ENCODE measurements at regions not wholly inside any gene's neighbourhood (a gene's known extent, or its start where the extent isn't known, plus 50 kb on each side); places are given as distances from the start of the nearest gene placed in this dataset.

DNA sequence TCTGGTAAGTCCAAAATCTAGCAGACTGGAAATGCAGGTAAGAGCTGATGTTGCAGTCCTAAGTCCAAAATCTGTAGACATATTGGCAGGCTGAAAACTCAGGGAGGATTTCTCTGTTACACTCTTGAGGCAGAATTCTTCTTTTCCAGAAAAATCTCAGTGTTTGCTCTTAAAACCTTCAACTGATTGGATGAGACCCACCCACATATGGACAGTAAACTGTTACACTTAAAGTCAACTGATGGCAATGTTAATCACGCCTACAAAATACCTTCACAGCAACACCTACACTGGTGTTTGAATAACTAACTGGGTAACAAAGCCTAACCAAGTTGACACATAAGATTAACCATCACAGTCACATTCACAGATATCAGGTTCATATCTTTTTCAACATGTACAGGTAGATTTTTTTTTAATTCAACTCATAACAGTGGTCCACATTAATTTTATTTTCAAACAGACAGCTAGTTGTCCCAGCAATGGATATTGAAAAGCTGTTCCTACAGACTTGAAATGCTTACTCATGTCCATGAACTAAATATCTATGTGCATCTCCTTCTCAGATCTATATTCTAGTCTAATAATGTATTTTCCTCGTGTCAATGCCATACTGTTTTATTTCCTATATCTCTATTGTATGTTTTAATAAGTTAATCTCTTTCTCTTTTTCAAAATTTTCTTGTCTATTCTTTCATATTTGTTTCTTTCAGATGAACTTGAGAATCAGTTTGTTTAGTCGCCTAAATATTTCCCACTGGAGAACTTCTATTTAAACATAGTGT, 110.1 kb downstream of the TMPRSS5 start:
- Histone ChIP-seq H3K23ac (ENCODE audit: low read depth, low read length) (no peak overlapping the region), H4K20me1 (ENCODE audit: insufficient read depth, low read length) (no peaks in the 10 kb centered on the region), H4K8ac (ENCODE audit: low read depth in 2 of 2, low read length in 2 of 2) (no peak overlapping the region), H2BK15ac (ENCODE audit: low read depth, low read length) (no peak overlapping the region), H3K9me1 (ENCODE audit: insufficient read depth, low read length) (no peaks in the 10 kb centered on the region), H3K36me3 (ENCODE audit: control insufficient read depth, insufficient read depth, low read length) (no peaks in the 10 kb centered on the region), H3K4ac (ENCODE audit: low read depth, low read length) (no peak overlapping the region), H3K79me1 (ENCODE audit: low read depth in 1 of 2, low read length in 2 of 2) (no peaks in the 10 kb centered on the region), H3K4me2 (ENCODE audit: low read depth, low read length) (no peak overlapping the region), H2AK5ac (ENCODE audit: low read depth, low read length) (no peak overlapping the region), H4K91ac (ENCODE audit: insufficient read depth, low read depth, low read length) (no peak overlapping the region), H2BK120ac (ENCODE audit: low read depth, low read length) (no peak overlapping the region), H2AK9ac (replicated peaks; ENCODE audit: low read depth, low read length, poor library complexity) (no peak overlapping the region), H3K18ac (ENCODE audit: low read depth, low read length) (no peak overlapping the region), H3K56ac (ENCODE audit: extremely low read depth, insufficient read depth, low read length) (no peak overlapping the region), H3K9ac (ENCODE audit: low read depth, low read length) (no peak overlapping the region), H3K4me1 (ENCODE audit: control insufficient read depth, insufficient read depth, low read length) (no peaks in the 10 kb centered on the region), H2BK20ac (ENCODE audit: low read depth, low read length) (no peak overlapping the region), H4K5ac (ENCODE audit: low read depth, low read length) (no peak overlapping the region), H3K4me3 (ENCODE audit: insufficient read depth, low read depth, low read length) (no peak overlapping the region), H3K9me3 (ENCODE audit: control insufficient read depth, insufficient read depth, low read length) (peaks cover 3% of the 10 kb centered on the region; the same call in 1 of the 2 replicates), H2BK5ac (ENCODE audit: low read depth, low read length, poor library complexity, severe bottlenecking) (no peak overlapping the region), H2AFZ (replicated peaks; ENCODE audit: low read length, poor library complexity) (no peak overlapping the region), H3K27me3 (ENCODE audit: control insufficient read depth, insufficient read depth, low read length) (peaks cover under 1% of the 10 kb centered on the region; the same call in 1 of the 2 replicates), H3K27ac (ENCODE audit: insufficient read depth, low read length) (no peak overlapping the region), H3K14ac (replicated peaks; ENCODE audit: low read depth, low read length) (no peak overlapping the region)
- no peak for DNase-seq
- intact Hi-C loops (cut with micrococcal nuclease): no loop called here
- in situ Hi-C loops (cut with MboI; ENCODE audit: low sequenced_read_pairs): no loop called here
- CTCF ChIA-PET: no interaction called here
- BruUV-seq (replicated peaks): no TSS peak
- dilution Hi-C loops (cut with HindIII; ENCODE audit: low sequenced_read_pairs, unreplicated experiment): no loop called here
- POLR2A ChIA-PET (ENCODE audit: unreplicated experiment): no interaction called here
- no CpG with 5 or more reads among the region's 3 CpGs for WGBS, 2 experiments (ENCODE audit: extremely low coverage in 2 of 2, insufficient read length in 1 of 2)
- TF ChIP-seq FOS (IDR thresholded peaks at IDR 0.05; ENCODE audit: low read depth, low read length) (no peak), RCOR1 (IDR thresholded peaks at IDR 0.05; ENCODE audit: insufficient replicate concordance, low read length) (no peak), BHLHE40 (IDR thresholded peaks at IDR 0.05; ENCODE audit: low read depth, low read length) (no peak), RAD21 (IDR thresholded peaks at IDR 0.05; ENCODE audit: low read length) (no peak), POLR2A (IDR thresholded peaks at IDR 0.05; ENCODE audit: low read depth, low read length) (no peak), CHD1 (IDR thresholded peaks at IDR 0.05; ENCODE audit: low read depth, low read length) (no peak), MAZ (IDR thresholded peaks at IDR 0.05; ENCODE audit: borderline replicate concordance, low read depth, low read length) (no peak), SMC3 (IDR thresholded peaks at IDR 0.05; ENCODE audit: low read depth, low read length) (no peak), RFX5 (IDR thresholded peaks at IDR 0.05; ENCODE audit: low read depth, low read length) (no peak), NFE2L2 (IDR thresholded peaks at IDR 0.05; ENCODE audit: low read depth, low read length) (no peak), MAFK (IDR thresholded peaks at IDR 0.05; ENCODE audit: low read depth, low read length) (no peak), CEBPB (IDR thresholded peaks at IDR 0.05; ENCODE audit: low read depth, low read length) (no peak), MXI1 (IDR thresholded peaks at IDR 0.05; ENCODE audit: borderline replicate concordance, low read depth, low read length) (no peak)
- TF ChIP-seq, protein P1, sequence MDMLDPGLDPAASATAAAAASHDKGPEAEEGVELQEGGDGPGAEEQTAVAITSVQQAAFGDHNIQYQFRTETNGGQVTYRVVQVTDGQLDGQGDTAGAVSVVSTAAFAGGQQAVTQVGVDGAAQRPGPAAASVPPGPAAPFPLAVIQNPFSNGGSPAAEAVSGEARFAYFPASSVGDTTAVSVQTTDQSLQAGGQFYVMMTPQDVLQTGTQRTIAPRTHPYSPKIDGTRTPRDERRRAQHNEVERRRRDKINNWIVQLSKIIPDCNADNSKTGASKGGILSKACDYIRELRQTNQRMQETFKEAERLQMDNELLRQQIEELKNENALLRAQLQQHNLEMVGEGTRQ (IDR thresholded peaks at IDR 0.05; ENCODE audit: low read depth, low read length): no peak
- TF ChIP-seq, protein P2, sequence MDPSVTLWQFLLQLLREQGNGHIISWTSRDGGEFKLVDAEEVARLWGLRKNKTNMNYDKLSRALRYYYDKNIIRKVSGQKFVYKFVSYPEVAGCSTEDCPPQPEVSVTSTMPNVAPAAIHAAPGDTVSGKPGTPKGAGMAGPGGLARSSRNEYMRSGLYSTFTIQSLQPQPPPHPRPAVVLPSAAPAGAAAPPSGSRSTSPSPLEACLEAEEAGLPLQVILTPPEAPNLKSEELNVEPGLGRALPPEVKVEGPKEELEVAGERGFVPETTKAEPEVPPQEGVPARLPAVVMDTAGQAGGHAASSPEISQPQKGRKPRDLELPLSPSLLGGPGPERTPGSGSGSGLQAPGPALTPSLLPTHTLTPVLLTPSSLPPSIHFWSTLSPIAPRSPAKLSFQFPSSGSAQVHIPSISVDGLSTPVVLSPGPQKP (IDR thresholded peaks at IDR 0.05; ENCODE audit: borderline replicate concordance, low read depth, low read length): no peak
- TF ChIP-seq, protein P3, sequence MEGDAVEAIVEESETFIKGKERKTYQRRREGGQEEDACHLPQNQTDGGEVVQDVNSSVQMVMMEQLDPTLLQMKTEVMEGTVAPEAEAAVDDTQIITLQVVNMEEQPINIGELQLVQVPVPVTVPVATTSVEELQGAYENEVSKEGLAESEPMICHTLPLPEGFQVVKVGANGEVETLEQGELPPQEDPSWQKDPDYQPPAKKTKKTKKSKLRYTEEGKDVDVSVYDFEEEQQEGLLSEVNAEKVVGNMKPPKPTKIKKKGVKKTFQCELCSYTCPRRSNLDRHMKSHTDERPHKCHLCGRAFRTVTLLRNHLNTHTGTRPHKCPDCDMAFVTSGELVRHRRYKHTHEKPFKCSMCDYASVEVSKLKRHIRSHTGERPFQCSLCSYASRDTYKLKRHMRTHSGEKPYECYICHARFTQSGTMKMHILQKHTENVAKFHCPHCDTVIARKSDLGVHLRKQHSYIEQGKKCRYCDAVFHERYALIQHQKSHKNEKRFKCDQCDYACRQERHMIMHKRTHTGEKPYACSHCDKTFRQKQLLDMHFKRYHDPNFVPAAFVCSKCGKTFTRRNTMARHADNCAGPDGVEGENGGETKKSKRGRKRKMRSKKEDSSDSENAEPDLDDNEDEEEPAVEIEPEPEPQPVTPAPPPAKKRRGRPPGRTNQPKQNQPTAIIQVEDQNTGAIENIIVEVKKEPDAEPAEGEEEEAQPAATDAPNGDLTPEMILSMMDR (conservative IDR thresholded peaks at IDR 0.05; ENCODE audit: low read depth, low read length): no peak
- no peak for ATAC-seq (ENCODE audit: low read depth)

All from IMR-90 (cell line).